NCI-H1694 (cell line): ENCODE measurements at regions not wholly inside any gene's neighbourhood (a gene's known extent, or its start where the extent isn't known, plus 50 kb on each side); places are given as distances from the start of the nearest gene placed in this dataset.

Experiments
- DNase-seq: peaks from one replicate; lab custom pipeline; 2025; lab: John Stamatoyannopoulos, UW

DNA sequence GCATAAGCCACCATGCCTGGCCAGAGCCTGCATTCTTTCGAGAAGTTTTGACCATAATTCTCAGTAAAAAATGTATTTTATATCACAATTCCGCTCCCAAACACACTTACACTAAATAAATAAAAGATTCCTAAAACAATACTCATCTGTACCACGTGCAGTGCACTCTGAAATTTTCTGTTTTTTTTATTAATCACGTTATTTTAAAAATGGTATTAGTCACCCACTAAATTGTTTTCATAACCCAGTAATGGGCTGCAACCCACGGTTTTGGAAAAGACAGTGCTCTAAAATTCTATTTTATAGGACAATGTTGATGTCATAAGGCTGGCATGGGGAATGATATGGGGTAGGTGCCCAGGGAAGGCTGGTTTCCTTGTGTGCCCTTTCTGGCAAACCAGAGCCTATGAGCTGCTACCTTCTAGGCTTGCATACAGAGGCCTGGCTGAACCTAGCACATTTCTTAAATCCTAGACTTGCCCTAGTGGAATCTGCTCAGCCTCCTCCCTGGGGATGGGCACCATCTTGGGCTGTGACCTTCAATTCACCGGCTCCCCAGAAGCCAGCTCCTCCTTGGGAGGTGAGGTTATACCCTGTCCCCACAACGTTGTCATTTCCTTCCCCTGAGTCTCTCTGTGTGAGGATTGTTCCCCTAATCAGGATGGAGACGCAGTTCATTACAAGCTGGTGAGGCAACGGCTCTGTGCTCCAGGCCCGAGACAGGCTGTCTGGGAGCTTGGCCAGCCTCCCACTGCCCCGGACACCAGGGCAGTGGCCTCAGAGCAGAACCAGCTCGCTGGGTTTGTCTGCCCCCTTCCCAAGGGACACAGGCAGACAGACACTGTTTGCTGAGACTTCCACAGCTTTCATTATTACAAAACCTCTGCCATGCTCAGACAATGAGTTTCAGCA lies 116.5 kb upstream of the NAV2 start:
- no peak for DNase-seq

DNA sequence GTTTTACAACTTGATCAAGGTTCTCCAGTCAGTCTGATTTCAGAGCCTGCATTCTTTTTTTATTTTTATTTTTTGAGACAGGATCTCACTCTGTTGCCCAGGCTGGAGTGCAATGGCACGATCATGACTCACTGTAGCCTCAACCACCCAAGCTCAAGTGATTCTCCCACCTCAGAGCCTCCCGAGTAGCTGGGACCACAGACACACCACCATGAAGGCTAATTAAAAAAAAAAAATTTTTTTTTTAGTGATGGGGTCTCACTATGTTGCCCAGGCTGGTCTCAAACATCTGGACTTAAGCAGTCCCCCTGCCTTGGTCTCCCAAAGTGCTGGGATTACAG lies 117.2 kb upstream of the NAV2 start:
- no peak for DNase-seq

DNA sequence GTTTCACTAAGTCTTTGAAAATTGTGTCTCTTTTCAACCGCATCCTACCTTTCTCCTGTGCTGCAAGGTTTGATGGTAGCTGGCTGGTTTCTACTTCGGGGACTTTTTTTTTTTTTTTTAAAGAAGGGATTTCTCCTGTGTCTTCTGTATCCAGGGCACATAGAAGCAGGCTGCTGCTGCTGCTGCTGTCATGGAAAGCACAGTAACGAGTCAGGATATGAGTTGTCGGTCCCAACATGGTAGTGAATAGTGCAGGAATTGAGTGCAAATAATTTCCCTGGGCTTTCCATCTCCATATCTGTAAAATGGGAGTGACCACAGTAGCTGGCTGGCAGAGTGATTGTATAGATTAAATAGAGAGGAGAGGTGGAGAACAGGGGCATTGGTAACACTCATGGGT lies 118.3 kb upstream of the NAV2 start:
- DNase-seq: no peak

DNA sequence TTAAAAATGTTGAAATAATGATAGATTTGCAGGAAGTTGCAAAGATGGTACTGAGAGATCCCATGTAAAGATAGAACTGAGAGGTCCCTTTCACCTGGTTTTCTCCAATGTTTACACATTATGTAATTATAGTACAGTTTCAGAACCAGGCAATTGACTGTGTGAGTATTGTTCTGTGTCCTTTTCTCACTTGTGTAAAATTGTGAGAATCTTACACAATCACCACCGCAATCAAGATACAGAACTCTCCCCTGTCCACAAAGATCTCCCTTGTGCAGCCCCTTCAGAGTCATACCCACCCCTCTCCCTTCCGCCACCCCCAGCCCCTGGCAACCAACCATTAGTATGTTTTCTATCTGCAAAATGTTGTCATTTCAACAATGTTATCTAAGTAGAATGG lies 119.8 kb upstream of the NAV2 start:
- DNase-seq: no peak

DNA sequence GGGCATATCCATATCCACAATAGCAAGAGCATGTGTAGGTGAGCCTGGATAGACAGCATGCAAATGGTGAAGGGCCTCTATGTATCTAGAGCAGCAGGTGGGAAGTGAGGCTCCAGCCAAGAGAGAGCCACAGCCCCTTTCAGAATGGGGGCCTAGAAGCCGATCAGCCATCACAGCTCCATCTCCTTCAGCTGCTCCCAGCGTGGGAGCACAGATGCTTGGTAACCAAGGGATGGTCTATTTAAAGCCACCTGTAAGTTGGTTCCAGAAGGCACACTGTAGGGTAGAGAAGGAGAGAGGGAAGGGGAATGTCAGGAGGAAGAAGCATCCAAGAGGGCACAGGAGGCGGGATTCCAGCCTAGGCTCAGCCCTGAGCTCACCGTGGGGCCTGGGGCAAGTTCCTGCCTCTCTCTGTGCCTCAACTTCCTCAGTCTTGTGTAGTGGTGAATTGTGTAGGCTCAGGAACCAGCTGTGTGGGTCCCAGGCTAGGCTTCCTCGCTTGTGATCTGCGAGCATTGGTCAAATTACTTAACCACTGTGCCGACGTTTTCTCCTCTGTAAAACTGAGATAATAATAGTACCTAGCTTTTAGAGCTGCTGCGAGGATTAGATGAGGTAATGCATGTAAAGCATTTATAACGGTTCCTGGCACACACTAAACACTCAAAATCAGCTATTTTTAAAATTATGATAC lies 122.9 kb upstream of the NAV2 start:
- DNase-seq: no peak

DNA sequence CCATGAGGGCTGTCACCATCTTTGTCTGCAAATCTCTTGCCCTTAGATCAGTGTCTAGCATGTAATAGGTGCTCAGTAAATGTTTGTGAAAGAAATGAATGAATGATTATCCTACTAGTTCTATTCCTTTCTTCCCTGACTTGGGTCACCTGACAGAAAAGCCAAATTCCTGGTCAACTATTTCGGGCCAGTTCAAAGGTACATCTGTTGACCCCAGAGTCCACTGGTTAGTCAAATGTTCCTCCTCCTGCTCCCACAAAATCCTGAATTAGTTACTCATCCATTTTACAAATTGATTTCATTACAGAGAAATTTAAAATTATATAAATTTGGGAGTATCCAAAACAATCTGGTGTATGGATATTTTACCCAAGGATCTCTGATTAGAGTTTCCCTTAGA lies 124.7 kb upstream of the NAV2 start:
- no peak for DNase-seq

DNA sequence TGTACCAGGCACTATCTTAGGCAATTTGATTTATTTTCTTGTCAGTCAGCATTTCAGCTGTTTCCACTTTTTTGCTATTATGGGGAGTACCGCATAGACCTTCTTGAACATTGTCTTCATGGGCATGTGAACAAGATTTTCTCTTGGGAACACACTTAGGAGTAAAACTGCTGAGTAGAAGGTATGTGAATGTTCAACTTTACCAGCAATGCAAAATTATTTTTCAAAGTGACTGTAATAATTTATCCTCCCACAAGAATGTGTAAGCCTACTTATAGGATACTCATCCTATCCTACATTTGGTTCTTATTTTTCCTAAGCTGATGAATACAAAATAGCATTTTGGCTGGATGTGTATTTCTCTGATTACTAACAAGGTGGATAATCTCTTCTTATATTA lies 132.0 kb upstream of the NAV2 start:
- no peak for DNase-seq

DNA sequence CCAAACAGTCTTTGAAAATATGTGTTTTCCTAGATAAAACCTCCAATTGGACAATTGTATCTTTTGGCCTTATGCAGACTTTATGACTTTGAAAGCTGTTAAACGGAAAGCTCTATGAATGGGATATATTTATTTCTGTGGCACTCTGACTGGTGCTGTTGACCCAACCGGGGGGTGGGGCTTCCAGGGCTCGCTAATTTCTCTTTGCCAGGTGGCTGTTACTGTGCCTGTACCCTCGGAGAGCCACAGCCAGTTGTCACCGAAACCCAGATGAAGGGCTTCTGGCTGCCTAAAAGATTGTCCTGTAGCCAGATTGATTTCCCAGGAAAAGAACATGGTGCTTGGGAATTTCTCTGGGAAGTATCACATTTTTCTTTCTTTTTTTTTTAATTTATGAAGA lies 132.7 kb upstream of the NAV2 start:
- DNase-seq: no peak

DNA sequence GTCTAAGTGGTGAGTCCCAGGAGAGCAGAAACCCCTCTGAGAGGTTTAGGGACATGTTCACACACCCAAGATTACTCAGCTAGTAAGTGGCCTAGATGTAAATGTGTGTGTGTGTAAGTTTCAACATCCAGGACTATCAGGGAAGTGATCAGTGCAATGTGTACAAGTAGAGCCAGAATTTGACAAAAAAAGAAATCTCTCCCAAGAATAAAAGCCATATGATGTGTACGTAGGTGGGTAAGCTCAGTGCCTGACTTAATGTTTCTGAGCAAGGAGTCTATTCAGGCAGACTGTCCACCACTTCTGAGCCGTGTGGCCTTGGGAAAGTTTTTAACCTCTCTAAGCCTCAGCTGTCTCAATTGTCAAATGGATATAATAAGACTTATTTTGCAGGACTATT lies 133.8 kb upstream of the NAV2 start:
- no peak for DNase-seq

DNA sequence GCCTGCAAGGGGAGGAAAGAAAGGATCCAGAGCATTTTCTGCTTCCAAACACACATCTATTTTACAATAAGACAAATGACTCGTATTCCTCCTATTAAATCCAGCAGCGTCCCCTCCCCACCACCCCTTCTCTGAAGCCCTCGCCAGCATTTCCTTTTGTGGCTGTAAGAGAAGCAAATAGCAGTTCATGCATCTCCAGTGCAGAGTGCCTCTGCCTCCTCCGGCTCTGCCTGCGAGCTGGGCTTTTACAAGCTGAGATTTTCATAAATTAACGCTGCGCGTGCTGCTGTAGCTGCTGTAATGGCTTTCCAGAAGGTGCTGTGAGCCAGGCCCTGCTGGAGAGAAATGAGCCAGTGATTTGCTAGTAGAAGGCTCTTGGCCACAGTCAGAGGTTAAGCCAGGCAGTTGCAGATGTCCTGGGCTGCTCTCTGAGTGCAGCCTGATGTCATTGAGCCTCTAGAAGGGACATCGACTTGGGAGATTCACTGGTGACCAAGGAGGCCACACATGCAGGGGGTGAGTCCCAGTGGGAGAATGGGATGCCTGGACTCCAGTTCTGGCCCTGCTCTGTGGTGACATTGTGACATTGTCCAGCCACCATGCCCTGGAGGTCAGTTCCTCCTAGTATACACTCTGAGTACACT lies 134.5 kb upstream of the NAV2 start:
- peak; percentile 23 for DNase-seq

DNA sequence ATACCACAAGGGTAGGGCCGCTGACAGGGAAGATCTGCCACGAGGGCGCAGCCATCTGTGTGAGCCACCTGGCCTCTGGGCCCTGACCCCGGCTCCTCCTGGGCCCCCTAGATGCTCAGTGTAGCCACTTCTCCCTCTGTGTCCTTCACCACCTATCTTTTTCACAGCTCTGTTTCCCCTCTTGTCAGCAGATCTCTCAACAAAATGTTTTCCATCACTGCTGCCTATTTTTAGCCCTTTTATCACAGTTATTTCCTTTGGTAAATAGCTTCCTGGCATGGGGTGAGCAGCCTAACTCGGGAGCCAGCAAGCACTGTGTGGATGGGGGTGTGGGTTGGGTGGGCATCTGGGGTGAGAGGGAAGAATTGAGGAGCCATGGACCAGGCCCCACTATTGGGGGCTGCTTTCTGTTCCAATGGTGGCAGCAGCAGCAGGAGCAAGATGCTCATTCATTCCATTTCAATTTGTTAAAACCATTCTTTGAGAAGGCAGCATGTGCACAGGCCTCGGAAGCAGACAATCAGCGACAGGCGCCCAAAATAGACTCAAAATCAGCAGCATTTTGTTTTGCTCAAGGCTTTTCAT lies 135.2 kb upstream of the NAV2 start:
- no peak for DNase-seq

DNA sequence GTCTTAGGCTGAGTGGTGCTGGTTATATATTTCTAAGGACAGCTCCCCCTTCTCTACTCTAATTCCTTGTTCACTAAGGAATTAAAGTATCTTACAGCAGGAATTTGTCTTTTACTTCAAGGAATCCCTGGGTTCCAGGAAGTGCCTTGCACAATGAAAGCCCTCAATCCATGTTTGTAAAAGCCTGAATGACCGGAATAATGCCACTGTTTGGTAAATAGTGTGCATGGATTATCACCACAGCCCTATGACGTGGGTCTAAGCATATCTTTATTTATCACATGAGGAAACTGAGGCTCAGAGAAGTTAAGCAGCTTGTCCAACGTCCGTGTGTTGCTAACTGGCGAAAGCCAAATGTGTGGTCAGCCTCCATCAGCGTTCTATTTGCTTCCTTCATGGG lies 135.7 kb upstream of the NAV2 start:
- no peak for DNase-seq

DNA sequence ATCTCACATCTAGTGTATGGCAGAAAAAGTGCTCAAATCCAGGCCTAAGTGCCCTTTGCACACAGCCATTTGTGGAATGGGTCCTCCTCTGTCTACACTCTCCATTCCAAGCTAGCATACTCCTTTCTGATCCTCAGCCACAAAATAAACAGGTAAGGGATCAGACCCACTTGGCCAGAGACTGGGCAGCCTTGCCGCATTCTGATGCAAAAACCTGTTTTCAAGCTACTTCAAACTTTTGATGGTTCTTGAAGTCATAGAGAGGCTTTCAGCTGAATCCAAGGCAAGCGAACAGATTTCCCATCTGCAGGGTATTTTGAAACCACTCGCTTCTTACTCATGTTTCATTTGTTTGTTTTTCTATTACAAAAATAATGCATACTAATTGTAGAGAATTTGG lies 136.6 kb upstream of the NAV2 start:
- DNase-seq: no peak

DNA sequence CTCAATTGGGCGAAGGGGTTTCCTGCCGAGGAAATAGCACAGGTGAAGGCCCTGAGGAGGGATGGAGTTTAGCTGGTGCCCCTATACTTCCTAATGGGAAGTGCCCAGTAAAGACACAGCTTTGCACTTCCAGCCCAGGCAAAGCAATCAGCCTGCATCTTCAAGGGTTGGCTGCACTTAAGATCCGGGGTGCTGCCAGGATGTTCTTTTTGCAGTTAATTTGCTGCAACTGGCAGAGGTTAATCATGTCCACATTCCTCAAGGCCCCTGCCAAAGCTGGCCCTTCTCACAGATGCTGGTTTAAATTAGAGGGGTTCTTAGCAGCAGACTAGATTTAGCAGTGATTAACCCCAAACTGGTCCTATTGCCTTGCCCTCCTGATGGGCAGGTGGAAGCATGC lies 137.7 kb upstream of the NAV2 start:
- no peak for DNase-seq

DNA sequence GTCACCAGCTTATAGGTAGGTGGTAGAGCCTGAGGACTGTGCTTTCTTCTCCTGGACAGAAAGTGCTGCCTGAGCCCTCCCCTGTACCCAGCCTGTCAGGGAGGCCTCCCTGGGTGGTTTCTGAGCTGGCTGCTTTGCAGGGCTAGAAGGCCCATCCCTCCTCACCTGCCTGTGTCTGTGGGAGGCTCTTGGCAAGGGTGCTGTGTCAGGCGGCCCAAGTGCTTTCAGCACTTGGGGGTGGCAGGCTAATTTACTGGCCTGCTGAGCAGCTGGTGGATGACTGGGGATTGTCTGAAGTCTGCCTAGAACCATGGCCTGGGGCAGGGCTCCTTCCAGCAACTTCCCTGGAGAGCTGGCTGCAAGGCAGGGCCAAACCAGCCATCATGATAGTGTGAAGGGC lies 139.0 kb upstream of the NAV2 start:
- DNase-seq: no peak

DNA sequence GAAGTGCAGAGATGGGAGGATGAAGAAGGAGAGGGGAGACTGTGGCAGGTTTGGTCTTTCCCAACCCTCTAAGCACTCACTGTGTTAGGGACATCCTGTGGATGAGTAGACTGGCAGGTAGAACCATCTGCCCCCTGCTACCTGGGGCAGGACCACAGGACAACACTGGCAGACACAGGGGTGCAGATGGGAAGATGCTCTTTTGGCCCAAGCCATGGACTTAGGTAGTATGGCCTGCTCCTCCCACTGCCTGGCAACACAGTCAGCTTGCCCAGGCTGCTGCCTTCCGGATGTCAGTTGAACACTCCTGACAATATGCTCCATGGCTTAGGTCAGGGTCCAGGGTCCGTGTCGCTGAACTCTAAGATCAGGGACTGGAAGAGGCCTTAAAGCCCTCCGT lies 140.7 kb upstream of the NAV2 start:
- no peak for DNase-seq

DNA sequence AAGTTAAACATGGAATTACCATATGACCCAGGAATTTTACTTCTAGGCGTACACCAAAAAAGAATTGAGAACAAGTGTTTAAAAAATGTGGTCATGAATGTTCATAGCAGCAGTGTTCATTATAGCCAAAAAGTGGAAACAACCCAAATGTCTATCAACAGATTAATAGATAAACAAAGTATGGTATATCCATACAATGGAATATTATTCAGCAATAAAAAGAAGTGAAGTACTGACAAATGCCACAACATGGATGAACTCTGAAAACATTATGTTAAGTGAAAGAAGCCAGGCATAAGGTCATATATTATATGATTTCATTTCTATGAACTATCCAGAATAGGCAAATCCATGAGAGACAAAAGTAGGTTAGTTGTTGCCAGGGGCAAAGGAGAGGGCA lies 141.7 kb upstream of the NAV2 start:
- DNase-seq: no peak

DNA sequence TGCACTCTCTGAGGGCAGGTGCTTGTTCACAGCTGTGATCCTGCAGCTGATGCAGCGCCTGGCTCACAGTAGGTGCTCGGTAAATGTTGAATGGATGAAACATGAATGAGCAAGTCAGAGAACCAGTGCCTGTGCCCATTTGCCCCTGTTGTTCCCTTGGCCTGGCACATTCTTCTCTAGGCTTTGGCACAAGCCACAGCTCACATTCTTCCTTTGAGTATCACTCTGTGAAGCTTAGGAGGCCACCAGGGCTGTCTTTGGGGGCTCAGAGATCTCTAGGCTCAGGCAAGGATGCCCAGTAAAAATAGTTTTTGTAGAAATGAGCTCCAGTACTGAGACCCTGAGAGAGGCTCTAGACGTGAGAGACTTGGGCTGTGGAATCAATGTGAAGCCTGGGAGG lies 144.6 kb upstream of the NAV2 start:
- DNase-seq: no peak

DNA sequence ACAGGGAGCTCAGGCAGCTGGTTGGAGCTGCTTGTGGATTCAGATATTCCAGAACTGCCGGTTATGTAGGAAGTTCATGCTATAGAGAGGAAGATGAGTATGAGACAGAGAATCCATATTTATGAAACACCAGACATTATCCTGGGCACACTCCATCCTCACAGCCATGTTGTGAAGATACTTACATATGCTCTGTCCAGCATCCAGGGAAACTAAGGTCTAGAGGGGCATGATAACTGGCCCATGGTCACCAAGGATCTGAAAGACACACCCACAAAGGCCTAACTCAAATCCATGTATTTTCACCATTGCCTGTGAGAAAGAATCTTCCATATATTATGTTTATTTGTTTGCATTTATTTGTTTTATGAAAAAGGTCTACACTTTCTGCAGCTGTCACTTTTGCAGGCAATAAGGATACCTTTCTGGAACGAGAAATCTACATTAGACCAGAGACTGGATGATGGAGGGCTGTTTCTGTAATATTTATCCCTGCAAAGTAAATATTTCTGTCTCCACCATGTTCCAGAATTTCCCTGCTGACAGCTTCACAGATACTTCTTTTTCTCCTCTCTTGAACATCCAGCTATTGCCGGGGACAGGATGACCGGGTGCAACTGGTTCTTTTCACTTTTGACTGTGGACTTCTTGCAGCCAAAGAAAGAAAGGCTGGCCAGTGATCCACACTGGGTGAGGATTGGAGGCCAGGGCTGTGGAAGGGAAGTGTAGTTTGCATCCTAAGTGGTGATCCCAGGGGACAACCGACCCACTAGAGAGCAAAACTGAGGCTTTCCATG lies 145.9 kb upstream of the NAV2 start:
- no peak for DNase-seq

DNA sequence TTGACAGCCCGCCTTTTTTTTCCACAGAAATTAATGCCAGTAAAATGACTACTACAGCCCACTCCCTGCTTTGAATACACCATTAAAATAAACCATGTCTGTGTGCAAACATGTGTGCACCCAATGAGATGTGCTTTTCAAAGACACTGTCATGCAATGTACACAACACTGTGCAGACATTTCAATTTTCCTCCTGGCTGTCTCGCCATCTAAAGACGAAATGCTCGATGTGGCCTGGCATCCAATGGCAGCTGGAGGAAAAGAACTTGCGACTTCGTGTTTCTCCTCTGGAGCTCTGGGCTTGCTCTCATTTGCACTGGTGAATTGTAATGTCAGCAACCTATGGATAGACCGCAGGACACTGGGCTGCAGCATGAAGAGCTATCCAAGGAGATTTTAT lies 147.0 kb upstream of the NAV2 start:
- no peak for DNase-seq

DNA sequence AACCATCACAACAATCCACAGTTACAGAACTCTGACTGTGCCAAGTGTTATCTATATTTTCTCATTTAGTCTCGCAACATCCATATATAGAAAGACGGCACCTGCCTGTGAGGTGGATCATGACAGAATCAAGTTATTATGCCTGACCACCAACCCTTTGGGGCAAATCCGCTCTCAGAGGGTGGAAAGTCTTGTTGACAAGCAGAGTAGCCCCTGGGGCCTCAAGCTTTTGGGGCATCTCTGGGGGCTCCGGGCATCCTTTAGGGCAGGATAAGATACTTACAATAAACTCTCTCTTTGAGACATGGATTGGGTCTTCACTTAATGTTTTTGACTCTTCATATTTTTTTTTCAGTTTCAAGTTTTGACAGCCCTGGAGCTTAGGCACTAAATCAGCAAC lies 150.5 kb upstream of the NAV2 start:
- DNase-seq: no peak

DNA sequence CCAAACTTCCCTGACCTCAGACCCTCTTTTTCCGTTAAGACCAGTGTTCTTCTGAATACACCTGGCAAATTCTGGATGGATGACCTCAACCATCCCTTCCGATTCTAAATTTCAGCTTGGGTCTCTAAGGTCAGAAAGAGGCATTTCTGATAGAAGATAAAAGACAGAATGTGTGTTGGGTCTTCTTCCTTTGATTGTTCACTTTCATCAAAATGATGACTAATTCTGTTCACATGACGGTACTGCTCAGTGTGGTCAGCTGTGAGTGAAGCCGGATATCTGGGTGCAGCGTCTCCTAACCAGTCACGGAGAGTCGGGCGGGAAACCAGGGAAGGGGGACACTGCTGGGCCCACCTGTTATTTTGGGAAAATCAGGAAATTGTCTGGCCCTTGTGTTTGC lies 151.6 kb upstream of the NAV2 start:
- no peak for DNase-seq
